GM18951 (cell line): ENCODE measurements at regions not wholly inside any gene's neighbourhood (a gene's known extent, or its start where the extent isn't known, plus 50 kb on each side); places are given as distances from the start of the nearest gene placed in this dataset.
A peak's percentile ranks its signal among the peaks of the same experiment; 100 is the strongest.

Experiments used
- POLR2A ChIP-seq: IDR thresholded peaks from 4 replicates; pipeline ENCODE4 v1.6.1; 2011; ENCODE audit warnings: mild to moderate bottlenecking; ENCODE audit not compliant: insufficient read length, insufficient read depth; ENCODE audit errors: extremely low read depth
- in situ Hi-C: fragments of 300-500 bp; cut with MboI; formaldehyde crosslinking; loops from one replicate; pipeline ENCODE4 v1.12.0; 2022; ENCODE audit warnings: low sequenced_read_pairs, mixed read lengths, inconsistent platforms; ENCODE audit not compliant: unreplicated experiment

DNA sequence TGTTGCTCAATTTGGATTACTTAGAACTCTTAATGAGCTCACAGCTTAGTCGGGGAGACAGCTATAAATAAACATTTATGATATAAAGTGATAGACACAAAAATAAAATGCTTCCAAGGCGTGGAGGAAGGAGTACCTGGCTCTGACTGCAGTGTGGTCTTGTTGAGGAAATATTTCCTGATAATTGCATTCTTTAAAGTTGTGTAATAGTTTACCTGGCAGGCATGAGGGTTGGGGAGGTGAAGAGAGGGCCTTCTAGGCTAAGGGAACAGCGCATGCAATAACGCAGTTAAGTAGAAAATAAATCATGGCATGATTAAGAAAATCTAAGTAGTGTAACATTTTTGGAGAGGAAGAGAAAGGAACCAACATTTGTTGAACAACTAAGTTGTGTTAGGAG lies 260.5 kb upstream of the ATP2B1 start:
- in situ Hi-C loops = no loop called here
- TF ChIP-seq POLR2A = no peak

DNA sequence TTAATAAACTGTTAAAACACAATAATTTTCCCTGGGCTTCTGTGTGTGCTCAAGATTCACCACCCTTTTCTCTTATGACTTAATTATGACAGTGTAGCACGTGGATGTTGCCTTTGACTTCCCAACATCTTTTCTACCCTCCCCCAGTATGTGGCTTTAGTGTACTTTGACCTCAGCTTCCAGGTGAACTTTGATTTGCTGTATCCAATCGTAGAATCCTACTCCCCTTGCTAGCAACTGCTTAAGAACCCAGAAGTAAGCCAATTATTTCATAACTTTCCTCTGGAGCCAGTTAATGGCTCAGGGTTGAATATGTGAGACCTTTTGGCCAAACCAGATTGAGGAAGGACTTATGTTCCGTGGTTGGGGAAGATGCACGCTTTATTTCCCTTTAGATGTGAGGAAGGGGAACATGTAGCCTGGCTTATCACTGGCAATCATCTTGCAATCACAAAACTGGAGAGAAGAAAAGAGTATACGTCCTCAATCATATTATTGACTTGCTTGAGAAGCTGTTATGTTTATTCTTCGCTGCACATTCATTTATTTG lies 259.6 kb upstream of the ATP2B1 start:
- no peak for TF ChIP-seq POLR2A
- in situ Hi-C loops = no loop called here

DNA sequence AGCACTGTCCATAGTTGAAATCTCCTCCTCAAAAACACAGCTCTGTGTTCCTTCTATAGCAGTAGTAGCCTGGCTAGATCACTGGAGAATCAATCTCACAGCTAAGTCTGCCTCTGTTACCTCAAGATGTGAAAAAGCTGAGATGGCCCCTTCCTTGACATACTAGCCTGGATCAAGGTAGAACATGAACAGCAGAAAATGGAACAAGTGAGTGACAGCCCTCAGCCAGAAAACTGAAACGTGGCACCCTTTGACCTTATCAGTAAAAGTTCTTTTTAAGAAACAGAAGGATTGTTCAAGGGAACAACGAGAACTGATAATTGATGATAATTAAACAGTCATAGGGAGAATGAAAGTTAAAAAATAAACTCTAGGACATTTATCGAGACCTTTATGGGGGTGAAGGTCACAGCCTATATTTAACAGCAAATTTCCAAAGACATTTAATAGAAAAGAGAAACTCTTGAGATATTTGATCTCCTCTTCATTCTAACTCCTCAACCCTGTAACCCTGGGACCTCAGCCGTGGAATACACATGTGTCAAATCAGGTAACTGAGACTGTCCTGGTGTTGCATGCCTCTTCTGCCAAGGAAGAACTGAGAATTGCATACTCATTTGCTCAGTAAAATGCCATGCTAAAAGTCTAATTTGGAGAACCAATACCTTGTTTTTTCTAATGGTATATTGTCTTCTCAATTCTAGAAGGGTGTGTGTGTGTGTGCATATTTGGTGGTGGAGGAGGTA lies 258.0 kb upstream of the ATP2B1 start:
- in situ Hi-C loops = no loop called here
- TF ChIP-seq POLR2A = no peak

DNA sequence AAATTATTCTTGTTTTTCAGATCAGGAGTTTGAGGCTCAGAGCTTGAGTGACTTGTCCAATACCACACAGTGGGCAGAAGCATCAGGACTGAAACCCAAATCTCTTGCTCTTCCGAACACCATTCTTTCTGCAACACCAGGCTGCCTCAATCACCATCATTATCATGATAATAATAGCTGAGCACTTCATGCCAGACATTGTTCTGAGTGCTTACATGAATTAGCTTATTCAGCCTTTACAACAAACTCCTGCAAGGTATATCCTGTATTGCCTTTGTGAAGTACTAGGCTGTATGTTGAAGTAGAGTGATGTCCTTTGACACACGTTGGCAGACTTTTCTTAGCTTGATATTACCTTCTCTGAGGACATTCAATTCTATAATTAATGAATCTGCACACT lies 257.4 kb upstream of the ATP2B1 start:
- in situ Hi-C loops = no loop called here
- TF ChIP-seq POLR2A = no peak

DNA sequence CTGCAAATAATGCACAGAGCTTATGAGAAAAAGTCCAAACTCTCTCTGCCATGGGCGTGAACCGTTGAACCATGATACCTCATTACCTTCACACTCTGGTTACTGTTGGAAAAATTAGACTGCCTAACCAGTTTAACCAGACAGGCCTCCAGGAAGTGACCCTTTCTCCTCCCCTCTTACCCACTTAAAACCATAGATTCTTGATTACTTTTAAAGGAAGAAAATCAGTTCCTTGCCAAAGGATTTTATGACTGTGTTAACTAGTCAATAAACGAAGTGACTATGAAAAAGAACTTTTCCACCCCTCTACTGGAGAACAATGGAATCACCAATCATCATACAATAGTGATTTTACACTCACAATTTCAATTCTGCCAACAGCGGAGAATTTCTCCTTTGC lies 254.0 kb upstream of the ATP2B1 start:
- in situ Hi-C loops = no loop called here
- no peak for TF ChIP-seq POLR2A

DNA sequence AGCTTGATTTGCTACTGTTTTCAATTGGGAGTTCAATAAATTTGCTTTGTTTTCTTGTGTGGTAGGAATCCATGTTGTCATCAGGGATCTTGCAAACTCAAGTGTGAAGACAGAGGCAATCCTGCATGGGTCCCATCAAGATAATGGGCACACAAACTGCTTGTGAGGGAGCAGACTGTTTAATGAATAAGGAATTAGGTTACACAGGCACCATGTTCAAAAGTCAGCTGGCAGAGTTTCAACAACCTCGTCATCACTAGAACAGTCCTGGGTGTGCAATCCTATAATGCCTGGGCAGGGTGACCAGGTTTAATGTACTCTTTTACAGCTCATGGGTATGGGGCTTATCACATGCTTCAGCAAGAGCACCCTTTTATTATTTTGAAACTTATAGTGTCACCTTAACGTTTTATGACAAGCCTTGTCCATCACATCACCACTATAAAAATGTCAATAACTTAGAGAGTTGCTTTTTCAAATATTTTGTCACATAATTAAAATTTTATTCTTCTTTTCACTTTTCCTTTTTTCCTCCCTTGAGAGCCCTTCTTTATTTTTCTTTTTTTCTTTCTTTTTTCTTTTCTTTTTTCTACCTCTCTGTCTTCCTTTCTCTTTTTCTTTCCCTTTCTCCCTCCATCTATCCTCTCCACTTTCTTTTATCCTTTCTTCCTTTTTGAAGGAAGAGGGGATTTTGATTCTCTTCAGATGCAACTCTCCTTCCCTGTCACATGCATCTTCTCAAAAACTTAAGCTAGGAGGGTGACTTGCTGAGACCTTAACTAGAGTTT lies 252.2 kb upstream of the ATP2B1 start:
- in situ Hi-C loops = no loop called here
- no peak for TF ChIP-seq POLR2A

DNA sequence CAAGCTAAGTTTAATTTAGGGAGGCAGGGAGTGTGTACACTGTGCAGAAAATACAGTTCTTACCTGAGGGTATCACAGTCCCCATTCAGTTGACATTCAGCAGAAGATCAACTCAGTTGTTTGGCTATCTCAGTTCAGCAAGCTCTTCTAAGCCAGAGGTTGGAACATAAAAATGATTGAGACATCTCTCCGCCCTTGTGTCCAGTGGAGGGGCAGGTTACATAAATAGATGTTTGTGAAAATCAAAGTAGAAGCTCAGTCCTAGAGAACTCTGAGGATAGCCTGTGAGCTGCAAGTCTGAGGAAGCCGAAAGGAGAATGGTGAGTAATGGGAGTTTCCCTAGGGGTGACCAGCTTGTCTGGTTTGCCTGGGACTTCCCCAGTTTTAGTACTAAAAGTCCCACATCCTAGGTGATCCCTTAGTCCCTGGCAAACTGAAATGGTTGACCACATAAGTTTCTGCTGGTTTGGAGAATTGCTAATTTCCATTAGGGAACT lies 251.4 kb upstream of the ATP2B1 start:
- in situ Hi-C loops = no loop called here
- peak; percentile 19 for TF ChIP-seq POLR2A

DNA sequence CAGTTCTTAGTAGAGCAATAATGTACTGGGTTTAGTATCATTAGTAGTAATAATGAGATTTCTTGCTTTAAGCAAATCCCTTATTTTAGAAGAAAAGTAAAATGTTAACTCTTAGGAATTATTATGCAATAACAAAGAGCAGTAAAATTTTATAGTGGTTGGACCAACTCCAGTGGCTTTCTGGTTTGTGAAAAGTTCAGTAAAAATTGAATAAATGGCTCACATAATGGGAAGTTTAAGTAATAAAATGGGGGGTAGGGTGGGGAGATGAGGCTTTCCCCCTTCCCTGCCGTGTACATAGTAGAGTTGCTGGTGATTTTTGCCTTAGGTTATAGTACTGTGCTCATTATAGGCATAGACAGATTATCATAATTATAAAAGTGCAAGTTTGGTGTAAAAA lies 250.5 kb upstream of the ATP2B1 start:
- in situ Hi-C loops = no loop called here
- no peak for TF ChIP-seq POLR2A

DNA sequence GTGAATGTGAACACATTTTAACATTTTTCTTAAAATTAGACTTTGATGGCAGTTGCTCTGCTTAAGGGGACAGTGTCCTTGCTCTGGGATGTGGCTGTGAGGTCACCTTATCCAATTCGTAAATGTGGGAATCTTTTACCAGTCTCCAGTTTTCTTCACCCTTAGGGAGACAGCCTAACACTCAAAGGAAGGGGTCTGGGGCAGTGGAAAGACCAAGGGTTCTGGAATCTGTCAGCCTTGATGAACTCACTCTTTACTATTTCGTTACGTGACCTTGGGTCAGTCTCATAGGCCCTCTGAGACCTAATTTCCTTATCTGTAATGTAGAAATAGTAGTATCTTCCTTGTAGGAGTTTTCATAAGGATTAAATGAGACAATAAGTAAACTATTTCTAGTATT lies 245.6 kb upstream of the ATP2B1 start:
- no peak for TF ChIP-seq POLR2A
- in situ Hi-C loops = no loop called here

DNA sequence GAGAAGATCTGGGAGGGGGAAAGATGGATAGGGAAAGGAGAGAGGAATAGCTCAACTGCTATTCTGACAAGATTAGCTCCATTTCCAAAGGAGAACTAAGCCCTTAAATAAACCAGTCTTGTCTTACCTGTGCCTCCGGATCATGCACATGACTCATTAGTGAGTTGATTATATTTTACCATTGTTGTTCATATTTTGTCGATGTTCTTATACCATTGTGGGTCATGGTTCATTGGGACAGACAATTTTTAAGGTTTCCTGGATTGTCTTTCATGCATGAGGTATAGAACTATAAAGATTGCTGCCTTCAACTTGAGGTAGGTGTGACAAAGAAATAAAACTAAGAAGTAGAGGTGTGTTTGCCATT lies 243.0 kb upstream of the ATP2B1 start:
- in situ Hi-C loops = no loop called here
- no peak for TF ChIP-seq POLR2A

DNA sequence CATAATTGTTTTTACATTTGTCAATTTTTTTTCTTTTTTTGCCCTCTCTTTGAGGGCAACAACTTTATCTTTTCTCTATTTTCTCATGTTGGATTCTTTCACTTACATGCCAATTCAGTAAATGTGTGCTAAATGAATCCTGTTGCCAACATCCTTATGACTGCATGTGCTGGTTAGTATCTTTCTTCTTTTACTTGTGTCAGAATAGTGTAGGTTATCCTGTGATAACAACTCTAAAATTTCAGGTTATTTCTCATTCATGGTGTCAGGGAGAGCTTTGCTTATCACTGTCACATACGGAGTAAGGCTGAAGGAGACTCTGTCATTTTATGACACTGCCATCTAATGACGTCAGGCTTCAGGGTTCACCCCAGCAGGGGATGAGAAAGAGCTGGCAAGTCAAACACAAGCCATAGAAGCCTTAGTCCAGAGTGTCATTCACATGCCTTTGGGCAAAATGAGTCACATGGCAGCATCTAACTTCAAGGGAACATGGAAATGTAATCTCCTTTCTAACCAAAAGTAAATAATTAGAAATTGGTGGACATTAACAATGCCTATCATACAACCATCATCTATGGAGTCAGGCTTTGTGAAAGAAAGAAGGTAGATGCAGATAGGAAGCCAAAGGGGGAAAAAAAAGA lies 242.5 kb upstream of the ATP2B1 start:
- no peak for TF ChIP-seq POLR2A
- in situ Hi-C loops = no loop called here

DNA sequence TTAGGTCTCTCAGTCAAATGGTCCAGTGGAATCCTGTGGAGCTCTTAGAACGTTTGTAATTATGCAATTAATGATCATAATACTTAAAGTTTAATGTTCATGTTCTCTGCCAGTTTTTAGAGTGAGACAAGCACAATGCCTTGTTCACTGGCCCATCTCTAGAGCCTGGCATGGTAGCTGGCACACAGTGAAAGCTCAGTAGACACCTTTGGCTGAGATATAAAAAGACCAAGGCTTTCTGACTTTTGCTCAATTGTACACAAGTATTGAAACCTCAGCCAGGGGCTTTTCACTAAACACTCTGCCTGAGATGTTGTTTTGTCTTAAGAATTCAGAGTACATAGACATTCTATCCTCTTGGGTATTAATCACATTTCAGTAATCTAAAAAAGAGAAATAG lies 241.8 kb upstream of the ATP2B1 start:
- TF ChIP-seq POLR2A = no peak
- in situ Hi-C loops = no loop called here

DNA sequence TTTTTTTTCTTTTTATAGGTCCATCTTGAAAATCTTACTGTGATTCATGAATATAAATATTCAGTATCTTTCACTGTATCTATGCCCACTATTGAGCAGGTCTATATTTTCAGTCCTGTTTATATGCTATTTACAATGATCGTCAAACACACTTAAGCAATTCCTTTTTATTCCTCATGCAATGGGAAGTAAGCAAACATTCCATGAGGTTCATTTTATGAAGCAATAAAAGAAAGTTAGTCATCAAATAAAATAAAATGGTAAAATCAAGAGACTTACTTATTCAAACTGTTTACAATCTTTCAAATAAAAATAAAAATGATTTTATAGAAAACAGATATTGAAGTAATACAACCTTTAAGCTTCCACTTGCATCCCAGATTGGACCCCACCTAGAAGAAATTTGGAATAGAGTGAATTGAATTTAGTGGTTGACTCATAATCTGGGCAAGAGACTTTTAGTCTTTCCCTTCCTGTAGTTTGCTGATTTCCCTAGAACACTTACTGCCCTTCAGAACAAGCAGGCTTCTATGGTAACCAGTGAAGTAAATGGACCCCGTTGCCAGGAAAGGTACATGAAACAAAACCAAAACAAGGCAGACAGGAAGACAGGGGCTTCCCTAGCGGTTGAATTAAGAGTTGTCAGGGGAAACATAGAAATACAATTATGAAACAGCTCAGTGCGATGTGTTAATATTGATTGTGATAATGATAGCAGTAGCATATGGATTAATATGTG lies 241.0 kb upstream of the ATP2B1 start:
- no peak for TF ChIP-seq POLR2A
- in situ Hi-C loops = no loop called here
